Activated naive CD4-positive, alpha-beta T cell treated with anti-CD3 and anti-CD28 coated beads, Interleukin-2, amount 50 U/mL, for 24 hours (primary cell): ENCODE measurements at regions not wholly inside any gene's neighbourhood (a gene's known extent, or its start where the extent isn't known, plus 50 kb on each side); places are given as distances from the start of the nearest gene placed in this dataset.

ENCODE experiments used
- H3K27ac Mint-ChIP-seq: one replicate; pipeline ENCODE4 v1.8.0; 2021; ENCODE audit warnings: mild to moderate bottlenecking, mixed read lengths
- H3K27me3 Mint-ChIP-seq: one replicate; pipeline ENCODE4 v1.8.0; 2021; ENCODE audit warnings: mixed read lengths
- H3K36me3 Mint-ChIP-seq: one replicate; pipeline ENCODE4 v1.8.0; 2021; ENCODE audit warnings: mixed read lengths
- H3K4me1 Mint-ChIP-seq: one replicate; pipeline ENCODE4 v1.8.0; 2021; ENCODE audit warnings: mixed read lengths
- H3K4me3 Mint-ChIP-seq: one replicate; pipeline ENCODE4 v1.8.0; 2021; ENCODE audit warnings: mild to moderate bottlenecking, mixed read lengths
- H3K9me3 Mint-ChIP-seq: one replicate; pipeline ENCODE4 v1.8.0; 2021; ENCODE audit warnings: mixed read lengths

GRCh38 chr13:59343993-59344822 lies 819.5 kb downstream of the DIAPH3 start:
- Mint-ChIP-seq H3K4me3 (no peak overlapping the region), H3K27me3 (no peaks in the 10 kb centered on the region), H3K27ac (no peak overlapping the region), H3K36me3 (no peaks in the 10 kb centered on the region), H3K4me1 (no peaks in the 10 kb centered on the region), H3K9me3 (no peaks in the 10 kb centered on the region)

DNA sequence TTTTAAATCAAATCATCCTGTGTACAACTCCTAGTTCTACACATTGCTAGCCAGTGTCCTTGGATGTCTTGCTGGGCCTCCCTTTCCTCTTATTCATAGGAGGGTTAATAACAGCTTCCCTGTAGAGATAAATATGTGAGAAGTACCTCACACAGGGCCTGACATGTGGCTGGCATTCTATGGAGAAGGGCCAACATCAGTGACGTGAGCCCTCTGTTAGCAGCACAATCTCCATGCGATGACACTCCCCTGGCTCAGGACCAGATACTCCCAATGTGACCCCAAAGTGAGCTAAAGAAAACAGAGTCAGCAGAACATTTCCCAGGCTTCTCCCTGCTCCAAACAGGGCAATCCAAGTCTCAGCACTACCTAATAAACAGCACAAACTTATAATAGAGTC lies 818.4 kb downstream of the DIAPH3 start:
- Mint-ChIP-seq H3K27me3 (peaks cover 2% of the 10 kb centered on the region), H3K4me3 (no peak overlapping the region), H3K9me3 (no peaks in the 10 kb centered on the region), H3K4me1 (no peaks in the 10 kb centered on the region), H3K36me3 (no peaks in the 10 kb centered on the region), H3K27ac (no peak overlapping the region)

DNA sequence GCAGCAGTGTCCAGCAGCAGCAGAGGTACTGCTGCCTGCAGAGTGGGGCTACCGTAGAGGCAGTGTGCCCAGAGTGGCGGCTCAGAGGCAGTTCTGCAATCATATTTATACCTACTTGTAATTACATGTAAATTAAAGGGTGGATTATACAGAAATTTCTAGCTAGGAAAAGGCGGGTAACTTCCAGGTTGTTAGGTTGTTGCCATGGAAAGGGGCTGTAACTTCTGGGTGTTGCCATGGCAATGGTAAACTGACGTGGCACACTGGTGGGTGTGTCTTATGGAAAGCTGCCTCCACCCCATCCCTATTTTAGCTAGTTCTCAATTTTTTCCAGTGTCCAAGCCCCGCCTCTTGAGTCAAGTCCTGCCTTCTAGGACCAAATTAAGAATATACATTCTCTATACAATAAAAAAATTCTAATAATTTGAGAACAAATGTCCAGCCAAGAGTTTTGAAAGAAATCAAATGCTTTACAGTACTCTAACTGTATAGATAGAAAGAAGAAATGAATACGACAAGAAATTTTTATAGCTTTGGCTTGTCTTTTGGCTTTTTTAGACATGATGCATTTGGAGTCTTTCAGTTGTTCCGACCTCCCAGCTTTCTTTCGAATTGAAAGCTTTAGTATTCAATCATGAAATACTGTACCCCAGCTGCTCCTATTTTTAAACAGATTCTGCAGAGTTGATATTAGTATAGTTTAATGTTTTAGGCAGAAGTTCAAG lies 816.6 kb downstream of the DIAPH3 start:
- Mint-ChIP-seq H3K9me3 (no peaks in the 10 kb centered on the region), H3K4me3 (no peak overlapping the region), H3K27me3 (peaks cover 3% of the 10 kb centered on the region), H3K4me1 (no peaks in the 10 kb centered on the region), H3K27ac (no peak overlapping the region), H3K36me3 (no peaks in the 10 kb centered on the region)

GRCh38 chr13:59348617-59349016 lies 815.1 kb downstream of the DIAPH3 start:
- Mint-ChIP-seq H3K9me3 (no peaks in the 10 kb centered on the region), H3K4me1 (no peaks in the 10 kb centered on the region), H3K27me3 (peaks cover 3% of the 10 kb centered on the region), H3K36me3 (no peaks in the 10 kb centered on the region), H3K27ac (no peak overlapping the region), H3K4me3 (no peak overlapping the region)

DNA sequence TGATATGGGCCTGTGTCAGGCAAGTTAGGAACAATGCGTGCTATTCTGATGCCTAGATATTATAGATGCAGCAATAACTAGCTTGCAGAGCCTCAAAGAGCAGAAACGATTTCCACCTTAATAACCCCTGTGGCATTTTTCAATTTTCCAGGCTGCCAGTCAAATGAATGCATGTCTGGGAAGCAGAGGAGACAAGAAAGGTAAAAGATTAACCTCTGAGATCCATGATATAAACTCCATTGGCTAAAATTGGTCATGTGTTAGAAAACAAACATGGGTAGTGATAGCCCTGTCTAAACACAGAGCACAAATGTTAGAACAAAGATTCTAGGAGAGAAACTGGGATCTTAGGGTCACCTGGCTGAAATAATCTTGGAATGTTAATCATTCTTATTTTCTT lies 811.1 kb downstream of the DIAPH3 start:
- H3K9me3 Mint-ChIP-seq = no peaks in the 10 kb centered on the region
- no peak overlapping the region for H3K27ac Mint-ChIP-seq
- H3K36me3 Mint-ChIP-seq = no peaks in the 10 kb centered on the region
- H3K27me3 Mint-ChIP-seq = peaks cover 3% of the 10 kb centered on the region
- no peak overlapping the region for H3K4me3 Mint-ChIP-seq
- peaks cover under 1% of the 10 kb centered on the region for H3K4me1 Mint-ChIP-seq

GRCh38 chr13:59354665-59355369 lies 808.9 kb downstream of the DIAPH3 start:
- Mint-ChIP-seq H3K4me1 (peaks cover 13% of the 10 kb centered on the region), H3K27me3 (peaks cover 3% of the 10 kb centered on the region), H3K27ac (no peak overlapping the region), H3K4me3 (no peak overlapping the region), H3K9me3 (no peaks in the 10 kb centered on the region), H3K36me3 (no peaks in the 10 kb centered on the region)

GRCh38 chr13:59356607-59357006 lies 807.1 kb downstream of the DIAPH3 start:
- Mint-ChIP-seq H3K9me3 (no peaks in the 10 kb centered on the region), H3K4me1 (peaks cover 18% of the 10 kb centered on the region), H3K27ac (no peak overlapping the region)

DNA sequence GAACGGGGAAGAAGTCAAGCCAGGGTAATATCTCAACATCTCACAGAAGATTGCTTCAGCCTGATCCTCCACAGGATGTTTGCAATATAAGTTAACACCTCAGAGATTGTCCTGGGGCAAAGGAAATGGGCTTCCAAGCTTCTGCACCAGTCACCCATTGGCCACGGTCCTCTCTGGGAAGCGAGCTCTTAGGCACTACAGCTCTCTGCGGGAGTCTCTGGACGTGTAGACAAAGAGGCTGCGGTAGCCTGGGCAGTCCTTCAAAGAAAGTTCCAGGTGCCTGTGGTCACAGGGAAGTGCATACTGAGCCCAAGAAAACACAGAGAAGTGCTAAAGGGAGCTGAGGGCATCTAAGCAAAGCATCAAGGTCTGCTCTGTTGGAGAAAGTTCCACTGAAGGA lies 805.7 kb downstream of the DIAPH3 start:
- H3K4me3 Mint-ChIP-seq = no peak overlapping the region
- no peak overlapping the region for H3K27ac Mint-ChIP-seq
- no peaks in the 10 kb centered on the region for H3K9me3 Mint-ChIP-seq
- no peaks in the 10 kb centered on the region for H3K27me3 Mint-ChIP-seq
- no peaks in the 10 kb centered on the region for H3K36me3 Mint-ChIP-seq
- peaks cover 18% of the 10 kb centered on the region for H3K4me1 Mint-ChIP-seq

More at GRCh38 chr13:59356607-59357006, 807.1 kb downstream of the DIAPH3 start:
- Mint-ChIP-seq H3K36me3 (no peaks in the 10 kb centered on the region), H3K4me3 (no peak overlapping the region), H3K27me3 (no peaks in the 10 kb centered on the region)

GRCh38 chr13:59360108-59360507 lies 803.6 kb downstream of the DIAPH3 start:
- Mint-ChIP-seq H3K36me3 (no peaks in the 10 kb centered on the region), H3K27me3 (no peaks in the 10 kb centered on the region), H3K4me3 (no peak overlapping the region), H3K9me3 (no peaks in the 10 kb centered on the region), H3K4me1 (peaks cover 18% of the 10 kb centered on the region), H3K27ac (no peak overlapping the region)

GRCh38 chr13:59360916-59361315 lies 802.8 kb downstream of the DIAPH3 start:
- Mint-ChIP-seq H3K27me3 (no peaks in the 10 kb centered on the region), H3K9me3 (no peaks in the 10 kb centered on the region)

GRCh38 chr13:59363313-59363712 lies 800.4 kb downstream of the DIAPH3 start:
- Mint-ChIP-seq H3K4me3 (no peak overlapping the region), H3K4me1 (peaks cover 12% of the 10 kb centered on the region), H3K36me3 (no peaks in the 10 kb centered on the region), H3K27me3 (no peaks in the 10 kb centered on the region), H3K27ac (no peak overlapping the region), H3K9me3 (no peaks in the 10 kb centered on the region)

More at GRCh38 chr13:59360916-59361315, 802.8 kb downstream of the DIAPH3 start:
- Mint-ChIP-seq H3K4me1 (peaks cover 18% of the 10 kb centered on the region), H3K27ac (no peak overlapping the region), H3K4me3 (no peak overlapping the region), H3K36me3 (no peaks in the 10 kb centered on the region)

DNA sequence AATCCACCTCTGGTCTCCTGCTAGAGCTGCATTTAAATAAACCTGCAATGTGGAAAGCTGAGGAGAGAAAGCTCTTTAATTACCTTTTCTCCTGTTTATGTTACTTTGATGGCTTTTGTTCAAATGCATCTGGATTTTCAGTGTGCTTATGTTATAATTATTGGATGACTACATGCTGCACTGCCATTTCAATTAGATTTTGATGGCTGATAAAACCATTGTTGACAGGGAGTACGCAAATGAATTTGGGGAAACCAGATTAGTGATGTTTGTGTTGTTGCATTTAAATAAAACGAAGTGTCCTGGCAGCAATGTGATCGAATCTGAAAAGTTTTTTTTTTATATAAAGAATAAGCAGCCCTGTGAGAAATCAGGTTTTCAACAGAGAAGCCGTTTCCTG lies 799.8 kb downstream of the DIAPH3 start:
- no peaks in the 10 kb centered on the region for H3K27me3 Mint-ChIP-seq

GRCh38 chr13:59364641-59365085 lies 799.1 kb downstream of the DIAPH3 start:
- Mint-ChIP-seq H3K27ac (no peak overlapping the region), H3K36me3 (no peaks in the 10 kb centered on the region), H3K27me3 (no peaks in the 10 kb centered on the region), H3K4me1 (peaks cover 7% of the 10 kb centered on the region), H3K4me3 (no peak overlapping the region), H3K9me3 (no peaks in the 10 kb centered on the region)

More for the DNA sequence above, 799.8 kb downstream of the DIAPH3 start:
- Mint-ChIP-seq H3K36me3 (no peaks in the 10 kb centered on the region), H3K9me3 (no peaks in the 10 kb centered on the region), H3K4me3 (no peak overlapping the region), H3K4me1 (peaks cover 9% of the 10 kb centered on the region), H3K27ac (no peak overlapping the region)

DNA sequence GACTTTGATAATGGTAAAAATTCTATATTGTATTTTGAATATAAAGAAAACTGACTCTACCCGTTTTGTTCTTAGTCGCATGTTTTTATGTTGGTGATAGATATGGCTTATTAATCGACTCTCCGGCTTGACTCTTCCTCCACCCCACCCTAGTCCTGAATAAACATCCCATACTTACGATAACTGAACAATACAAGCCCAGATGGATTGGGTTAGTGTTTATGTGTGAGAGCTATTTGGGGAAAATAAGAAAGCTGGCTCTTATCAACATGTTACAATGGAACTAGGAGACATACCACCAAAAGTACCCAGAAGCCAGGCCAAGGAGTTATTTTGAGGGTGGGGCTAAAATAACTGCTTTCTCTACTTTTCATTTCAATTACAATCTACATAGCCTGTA lies 796.3 kb downstream of the DIAPH3 start:
- Mint-ChIP-seq H3K9me3 (no peaks in the 10 kb centered on the region), H3K4me1 (no peaks in the 10 kb centered on the region), H3K4me3 (no peak overlapping the region), H3K27me3 (peaks cover 1% of the 10 kb centered on the region), H3K27ac (no peak overlapping the region), H3K36me3 (no peaks in the 10 kb centered on the region)

GRCh38 chr13:59367904-59368303 lies 795.8 kb downstream of the DIAPH3 start:
- Mint-ChIP-seq H3K27ac (no peak overlapping the region), H3K4me1 (no peaks in the 10 kb centered on the region), H3K36me3 (no peaks in the 10 kb centered on the region), H3K9me3 (no peaks in the 10 kb centered on the region), H3K4me3 (no peak overlapping the region), H3K27me3 (peaks cover 1% of the 10 kb centered on the region)

GRCh38 chr13:59368693-59369092 lies 795.0 kb downstream of the DIAPH3 start:
- Mint-ChIP-seq H3K27me3 (peaks cover 1% of the 10 kb centered on the region), H3K36me3 (no peaks in the 10 kb centered on the region), H3K27ac (no peak overlapping the region), H3K4me3 (no peak overlapping the region), H3K9me3 (no peaks in the 10 kb centered on the region), H3K4me1 (no peaks in the 10 kb centered on the region)
